Choroid plexus epithelial cell (primary cell): ENCODE measurements at regions not wholly inside any gene's neighbourhood (a gene's known extent, or its start where the extent isn't known, plus 50 kb on each side); places are given as distances from the start of the nearest gene placed in this dataset.
A peak's percentile ranks its signal among the peaks of the same experiment; 100 is the strongest.
"Not testable (repeated sequence)": the region's sequence is repeated elsewhere in the genome, so short reads cannot be mapped to it uniquely, and the experiment has no call there.

ENCODE experiments used
- DNase-seq: peaks from one replicate; pipeline ENCODE4 v3.0.0-alpha.2; 2010; ENCODE audit warnings: low read depth
- H3K4me3 ChIP-seq: 2 replicates; pipeline ENCODE4 v1.5.1; 2011; ENCODE audit warnings: low read depth, mild to moderate bottlenecking, control low read depth, low read length, moderate library complexity
- CTCF ChIP-seq: conservative IDR thresholded peaks from 2 replicates; pipeline ENCODE4 v1.5.1; 2011; ENCODE audit warnings: low read depth, mild to moderate bottlenecking, control low read depth, inconsistent platforms, low read length, moderate library complexity

GRCh38 chr4:162978398-162978797, 188.3 kb downstream of the NAF1 start:
- no peak for TF ChIP-seq CTCF

GRCh38 chr4:162977788-162978187, 188.9 kb downstream of the NAF1 start:
- H3K4me3 ChIP-seq, result no peak overlapping the region
- no peak for TF ChIP-seq CTCF
- no peak for DNase-seq

More at GRCh38 chr4:162978398-162978797, 188.3 kb downstream of the NAF1 start:
- no peak overlapping the region for H3K4me3 ChIP-seq
- DNase-seq, result no peak

GRCh38 chr4:162972661-162973330, 193.9 kb downstream of the NAF1 start:
- no peak overlapping the region for H3K4me3 ChIP-seq
- DNase-seq, result no peak
- TF ChIP-seq CTCF, result no peak

GRCh38 chr4:162969194-162969593, 197.5 kb downstream of the NAF1 start:
- H3K4me3 ChIP-seq, result no peak overlapping the region
- no peak for DNase-seq
- no peak for TF ChIP-seq CTCF

- H3K4me3 ChIP-seq, DNase-seq: not testable (repeated sequence)
These were observed 200.7 kb downstream of the NAF1 start for GRCh38 chr4:162965978-162966377.

GRCh38 chr4:162959046-162959445, 207.6 kb downstream of the NAF1 start:
- peak; percentile 45 for DNase-seq
- no peak overlapping the region for H3K4me3 ChIP-seq
- TF ChIP-seq CTCF, result peak; percentile 51

- DNase-seq, result no peak
- TF ChIP-seq CTCF, result no peak
These were observed 209.1 kb downstream of the NAF1 start for GRCh38 chr4:162957521-162958143.

More at GRCh38 chr4:162957521-162958143, 209.1 kb downstream of the NAF1 start:
- H3K4me3 ChIP-seq, result no peak overlapping the region
